CD4-positive, CD25-positive, alpha-beta regulatory T cell (primary cell): ENCODE measurements at regions not wholly inside any gene's neighbourhood (a gene's known extent, or its start where the extent isn't known, plus 50 kb on each side); places are given as distances from the start of the nearest gene placed in this dataset.

Experiments
- ATAC-seq, 2 donors: fragments of 150-1000 bp; cut with Tn5 transposase; one replicate each; pipeline ENCODE4 v1.10.0; 2021; ENCODE audit warnings: low read depth in 2 of 2, moderate number of reproducible peaks in 2 of 2, moderate library complexity in 1 of 2
- DNase-seq, 3 donors: peaks; one replicate each; pipeline versions ENCODE4 v3.0.0 to v3.0.0-alpha.2; 2012 to 2022; ENCODE audit warnings: mixed read lengths in 1 of 3
- H3K27ac ChIP-seq: one replicate; pipeline ENCODE4 v1.7.0; 2013; ENCODE audit warnings: mild to moderate bottlenecking, low read length; ENCODE audit not compliant: insufficient read depth, poor library complexity, severe bottlenecking
- H3K27me3 ChIP-seq: one replicate; pipeline ENCODE4 v1.7.0; 2013; ENCODE audit warnings: low read length; ENCODE audit not compliant: control insufficient read depth, insufficient read depth
- H3K36me3 ChIP-seq: one replicate; pipeline ENCODE4 v1.7.0; 2013; ENCODE audit warnings: mild to moderate bottlenecking, low read length, moderate library complexity; ENCODE audit not compliant: control insufficient read depth, insufficient read depth
- H3K4me1 ChIP-seq: 2 replicates; pipeline ENCODE4 v1.7.0; 2013; ENCODE audit warnings: mild to moderate bottlenecking, low read length; ENCODE audit not compliant: insufficient read depth, control insufficient read depth, poor library complexity, severe bottlenecking
- H3K4me3 ChIP-seq: one replicate; pipeline ENCODE4 v1.7.0; 2013; ENCODE audit warnings: low read depth, mild to moderate bottlenecking, low read length, moderate library complexity
- H3K9me3 ChIP-seq, 2 experiments: 1 replicate in 1 of 2; 2 replicates in 1 of 2; pipeline ENCODE4 v1.7.0; 2013; ENCODE audit warnings: low read length in 2 of 2, mild to moderate bottlenecking in 1 of 2, moderate library complexity in 1 of 2; ENCODE audit not compliant: control insufficient read depth in 2 of 2
- H3K27ac Mint-ChIP-seq, 3 donors: one replicate each; pipeline ENCODE4 v1.8.0; 2020 to 2022; ENCODE audit warnings: mild to moderate bottlenecking in 3 of 3, mixed read lengths in 3 of 3, moderate library complexity in 2 of 3
- H3K27me3 Mint-ChIP-seq: one replicate; pipeline ENCODE4 v1.8.0; 2022; ENCODE audit warnings: mild to moderate bottlenecking, mixed read lengths
- H3K36me3 Mint-ChIP-seq: one replicate; pipeline ENCODE4 v1.8.0; 2020; ENCODE audit warnings: mixed read lengths
- H3K4me1 Mint-ChIP-seq, 4 donors: one replicate each; pipeline ENCODE4 v1.8.0; 2020 to 2022; ENCODE audit warnings: mixed read lengths in 4 of 4, mild to moderate bottlenecking in 1 of 4
- H3K4me3 Mint-ChIP-seq, 4 donors: one replicate each; pipeline ENCODE4 v1.8.0; 2020 to 2022; ENCODE audit warnings: mild to moderate bottlenecking in 4 of 4, mixed read lengths in 4 of 4, moderate library complexity in 3 of 4
- H3K9me3 Mint-ChIP-seq, 7 donors: one replicate each; pipeline ENCODE4 v1.8.0; 2020 to 2022; ENCODE audit warnings: mixed read lengths in 7 of 7, mild to moderate bottlenecking in 3 of 7, moderate library complexity in 2 of 7

- no peak for ATAC-seq
- H3K36me3 Mint-ChIP-seq = no peaks in the 10 kb centered on the region
- DNase-seq = no peak
Observed at GRCh38 chr13:34678154-34678553, 263.9 kb upstream of the NBEA start.

GRCh38 chr13:34681405-34681955 lies 260.6 kb upstream of the NBEA start:
- Mint-ChIP-seq H3K36me3 (no peaks in the 10 kb centered on the region), H3K27ac (no peak overlapping the region), H3K27me3 (no peaks in the 10 kb centered on the region), H3K4me3 (no peak overlapping the region), H3K4me1 (no peaks in the 10 kb centered on the region), H3K9me3 (peaks cover 0 to 6% (median 0%) of the 10 kb centered on the region in 7 donors)
- Histone ChIP-seq H3K27ac (no peak overlapping the region), H3K9me3 (no peaks in the 10 kb centered on the region), H3K4me1 (no peaks in the 10 kb centered on the region), H3K27me3 (no peaks in the 10 kb centered on the region), H3K4me3 (no peak overlapping the region), H3K36me3 (no peaks in the 10 kb centered on the region)
- ATAC-seq (no peak), DNase-seq (no peak)

More at GRCh38 chr13:34678154-34678553, 263.9 kb upstream of the NBEA start:
- H3K27me3 Mint-ChIP-seq = no peaks in the 10 kb centered on the region
- peaks cover 0 to 4% (median 0%) of the 10 kb centered on the region in 7 donors for H3K9me3 Mint-ChIP-seq
- H3K4me1 Mint-ChIP-seq = no peaks in the 10 kb centered on the region
- Histone ChIP-seq H3K36me3 (no peaks in the 10 kb centered on the region), H3K27ac (no peak overlapping the region), H3K4me1 (no peaks in the 10 kb centered on the region), H3K4me3 (no peak overlapping the region), H3K27me3 (no peaks in the 10 kb centered on the region), H3K9me3 (no peaks in the 10 kb centered on the region)
- no peak overlapping the region for H3K4me3 Mint-ChIP-seq
- H3K27ac Mint-ChIP-seq = no peak overlapping the region

- Mint-ChIP-seq H3K27me3 (no peaks in the 10 kb centered on the region), H3K4me3 (no peak overlapping the region)
- ATAC-seq = no peak
Observed at GRCh38 chr13:34695063-34695462, 247.0 kb upstream of the NBEA start.

GRCh38 chr13:34696296-34696695 lies 245.8 kb upstream of the NBEA start:
- DNase-seq (no peak), ATAC-seq (no peak)
- no peaks in the 10 kb centered on the region for H3K27me3 Mint-ChIP-seq
- H3K4me1 ChIP-seq = no peaks in the 10 kb centered on the region
- no peaks in the 10 kb centered on the region for H3K27me3 ChIP-seq
- no peak overlapping the region for H3K27ac Mint-ChIP-seq
- no peaks in the 10 kb centered on the region for H3K4me1 Mint-ChIP-seq
- no peak overlapping the region for H3K27ac ChIP-seq
- no peak overlapping the region for H3K4me3 Mint-ChIP-seq
- peaks cover 0 to 6% (median 4%) of the 10 kb centered on the region in 7 donors for H3K9me3 Mint-ChIP-seq
- H3K36me3 Mint-ChIP-seq = no peaks in the 10 kb centered on the region
- H3K36me3 ChIP-seq = no peaks in the 10 kb centered on the region
- no peaks in the 10 kb centered on the region for H3K9me3 ChIP-seq
- no peak overlapping the region for H3K4me3 ChIP-seq

More at GRCh38 chr13:34695063-34695462, 247.0 kb upstream of the NBEA start:
- Histone ChIP-seq H3K36me3 (no peaks in the 10 kb centered on the region), H3K4me3 (no peak overlapping the region), H3K4me1 (no peaks in the 10 kb centered on the region), H3K27ac (no peak overlapping the region), H3K27me3 (no peaks in the 10 kb centered on the region), H3K9me3 (no peaks in the 10 kb centered on the region)
- no peaks in the 10 kb centered on the region for H3K4me1 Mint-ChIP-seq
- H3K9me3 Mint-ChIP-seq = peaks cover 0 to 8% (median 4%) of the 10 kb centered on the region in 7 donors
- no peak for DNase-seq
- H3K27ac Mint-ChIP-seq = no peak overlapping the region
- no peaks in the 10 kb centered on the region for H3K36me3 Mint-ChIP-seq

GRCh38 chr13:34696741-34697140 lies 245.3 kb upstream of the NBEA start:
- Histone ChIP-seq H3K27me3 (no peaks in the 10 kb centered on the region), H3K4me3 (no peak overlapping the region), H3K4me1 (no peaks in the 10 kb centered on the region), H3K9me3 (no peaks in the 10 kb centered on the region), H3K36me3 (no peaks in the 10 kb centered on the region), H3K27ac (no peak overlapping the region)
- Mint-ChIP-seq H3K36me3 (no peaks in the 10 kb centered on the region), H3K4me1 (no peaks in the 10 kb centered on the region), H3K9me3 (peaks cover 0 to 8% (median 4%) of the 10 kb centered on the region in 7 donors), H3K27ac (no peak overlapping the region), H3K27me3 (no peaks in the 10 kb centered on the region), H3K4me3 (no peak overlapping the region)
- DNase-seq = no peak
- no peak for ATAC-seq

- Histone ChIP-seq H3K4me3 (no peak overlapping the region), H3K9me3 (no peaks in the 10 kb centered on the region), H3K27ac (no peak overlapping the region), H3K4me1 (no peaks in the 10 kb centered on the region), H3K27me3 (no peaks in the 10 kb centered on the region), H3K36me3 (no peaks in the 10 kb centered on the region)
- Mint-ChIP-seq H3K4me3 (no peak overlapping the region), H3K27me3 (no peaks in the 10 kb centered on the region), H3K27ac (no peak overlapping the region), H3K4me1 (no peaks in the 10 kb centered on the region), H3K9me3 (peaks cover 0 to 11% (median 4%) of the 10 kb centered on the region in 7 donors), H3K36me3 (no peaks in the 10 kb centered on the region)
- DNase-seq (no peak), ATAC-seq (no peak)
Observed at GRCh38 chr13:34698945-34699344, 243.1 kb upstream of the NBEA start.

GRCh38 chr13:34700155-34700554 lies 241.9 kb upstream of the NBEA start:
- DNase-seq = no peak
- Histone ChIP-seq H3K4me3 (no peak overlapping the region), H3K4me1 (no peaks in the 10 kb centered on the region), H3K27ac (no peak overlapping the region), H3K9me3 (no peaks in the 10 kb centered on the region), H3K36me3 (no peaks in the 10 kb centered on the region), H3K27me3 (no peaks in the 10 kb centered on the region)
- Mint-ChIP-seq H3K4me1 (no peaks in the 10 kb centered on the region), H3K27ac (no peak overlapping the region), H3K36me3 (no peaks in the 10 kb centered on the region), H3K27me3 (no peaks in the 10 kb centered on the region), H3K4me3 (no peak overlapping the region), H3K9me3 (peaks cover 0 to 13% (median 4%) of the 10 kb centered on the region in 7 donors)
- ATAC-seq = no peak

- no peaks in the 10 kb centered on the region for H3K4me1 ChIP-seq
- Mint-ChIP-seq H3K4me3 (no peak overlapping the region), H3K9me3 (peaks cover 0 to 9% (median 3%) of the 10 kb centered on the region in 7 donors), H3K36me3 (no peaks in the 10 kb centered on the region), H3K27me3 (no peaks in the 10 kb centered on the region), H3K4me1 (no peaks in the 10 kb centered on the region), H3K27ac (no peak overlapping the region)
- no peaks in the 10 kb centered on the region for H3K9me3 ChIP-seq
- H3K27me3 ChIP-seq = no peaks in the 10 kb centered on the region
- no peak overlapping the region for H3K27ac ChIP-seq
- no peak overlapping the region for H3K4me3 ChIP-seq
- DNase-seq = no peak
- H3K36me3 ChIP-seq = no peaks in the 10 kb centered on the region
- no peak for ATAC-seq
Observed at GRCh38 chr13:34701919-34702318, 240.2 kb upstream of the NBEA start.
